22Rv1 (cell line): ENCODE measurements at regions not wholly inside any gene's neighbourhood (a gene's known extent, or its start where the extent isn't known, plus 50 kb on each side); places are given as distances from the start of the nearest gene placed in this dataset.

Experiments used
- ZFX ChIP-seq: fragments of 450-650 bp; IDR thresholded peaks from 2 replicates; pipeline ENCODE4 v1.6.1; 2017; ENCODE audit warnings: antibody characterized with exemption, borderline replicate concordance
- TF ChIP-seq, protein P1 (sequence below): fragments of 450-650 bp; IDR thresholded peaks from 2 replicates; pipeline ENCODE4 v1.5.1; 2017; ENCODE audit warnings: mild to moderate bottlenecking

DNA sequence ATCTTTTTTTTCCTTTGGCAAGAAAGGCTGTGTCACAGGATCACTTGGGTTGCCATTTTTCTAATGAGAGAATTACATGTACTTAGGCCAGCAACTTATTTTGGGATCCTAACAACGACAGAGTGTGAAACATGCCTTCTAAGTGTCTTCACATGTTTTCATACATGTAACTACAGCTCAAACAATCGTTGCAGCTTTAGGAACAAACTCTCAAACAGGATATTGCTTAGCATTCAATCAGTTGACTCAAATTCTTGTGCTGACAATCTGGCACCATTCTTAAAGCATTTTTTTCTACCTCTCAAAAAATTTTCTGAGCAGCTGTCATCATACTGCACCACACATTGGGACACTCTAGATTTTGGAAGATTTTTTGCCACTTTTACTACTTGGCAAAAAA lies 435.5 kb downstream of the HINT1 start:
- no peak for TF ChIP-seq ZFX
- TF ChIP-seq, protein P1, sequence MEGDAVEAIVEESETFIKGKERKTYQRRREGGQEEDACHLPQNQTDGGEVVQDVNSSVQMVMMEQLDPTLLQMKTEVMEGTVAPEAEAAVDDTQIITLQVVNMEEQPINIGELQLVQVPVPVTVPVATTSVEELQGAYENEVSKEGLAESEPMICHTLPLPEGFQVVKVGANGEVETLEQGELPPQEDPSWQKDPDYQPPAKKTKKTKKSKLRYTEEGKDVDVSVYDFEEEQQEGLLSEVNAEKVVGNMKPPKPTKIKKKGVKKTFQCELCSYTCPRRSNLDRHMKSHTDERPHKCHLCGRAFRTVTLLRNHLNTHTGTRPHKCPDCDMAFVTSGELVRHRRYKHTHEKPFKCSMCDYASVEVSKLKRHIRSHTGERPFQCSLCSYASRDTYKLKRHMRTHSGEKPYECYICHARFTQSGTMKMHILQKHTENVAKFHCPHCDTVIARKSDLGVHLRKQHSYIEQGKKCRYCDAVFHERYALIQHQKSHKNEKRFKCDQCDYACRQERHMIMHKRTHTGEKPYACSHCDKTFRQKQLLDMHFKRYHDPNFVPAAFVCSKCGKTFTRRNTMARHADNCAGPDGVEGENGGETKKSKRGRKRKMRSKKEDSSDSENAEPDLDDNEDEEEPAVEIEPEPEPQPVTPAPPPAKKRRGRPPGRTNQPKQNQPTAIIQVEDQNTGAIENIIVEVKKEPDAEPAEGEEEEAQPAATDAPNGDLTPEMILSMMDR: no peak
